H9 (cell line): ENCODE measurements at regions not wholly inside any gene's neighbourhood (a gene's known extent, or its start where the extent isn't known, plus 50 kb on each side); places are given as distances from the start of the nearest gene placed in this dataset.

Experiments
- DNase-seq: peaks from one replicate; pipeline ENCODE4 v3.0.0-alpha.2; 2017
- H2AFZ ChIP-seq: one replicate; pipeline ENCODE4 v1.6.1; 2013; ENCODE audit warnings: mild to moderate bottlenecking, low read length, control low read depth, moderate library complexity
- H2AK5ac ChIP-seq: 2 replicates; pipeline ENCODE4 v1.6.1; 2013; ENCODE audit warnings: low read length, control low read depth, mixed read lengths; ENCODE audit not compliant: insufficient read length
- H2BK120ac ChIP-seq: one replicate; pipeline ENCODE4 v1.6.1; 2013; ENCODE audit warnings: low read depth, mild to moderate bottlenecking, low read length, control low read depth, inconsistent platforms; ENCODE audit not compliant: poor library complexity, severe bottlenecking
- H2BK12ac ChIP-seq: 2 replicates; pipeline ENCODE4 v1.6.1; 2013; ENCODE audit warnings: low read length, control low read depth, mixed read lengths, low read depth; ENCODE audit not compliant: insufficient read length
- H2BK15ac ChIP-seq: 2 replicates; pipeline ENCODE4 v1.6.1; 2013; ENCODE audit warnings: low read depth, low read length, control low read depth
- H2BK20ac ChIP-seq: one replicate; pipeline ENCODE4 v1.6.1; 2013; ENCODE audit warnings: low read depth, mild to moderate bottlenecking, low read length, control low read depth, inconsistent platforms; ENCODE audit not compliant: poor library complexity, severe bottlenecking
- H2BK5ac ChIP-seq: 2 replicates; pipeline ENCODE4 v1.6.1; 2013; ENCODE audit warnings: low read length, control low read depth, mixed read lengths; ENCODE audit not compliant: insufficient read length
- H3K14ac ChIP-seq: 2 replicates; pipeline ENCODE4 v1.6.1; 2013; ENCODE audit warnings: low read length, control low read depth; ENCODE audit not compliant: insufficient read depth
- H3K18ac ChIP-seq: 2 replicates; pipeline ENCODE4 v1.6.1; 2013; ENCODE audit warnings: low read depth, mild to moderate bottlenecking, mixed read lengths, low read length, control low read depth; ENCODE audit not compliant: insufficient read length
- H3K23ac ChIP-seq: 2 replicates; pipeline ENCODE4 v1.6.1; 2013; ENCODE audit warnings: low read length, control low read depth, mixed read lengths, low read depth; ENCODE audit not compliant: insufficient read length
- H3K23me2 ChIP-seq: 2 replicates; pipeline ENCODE4 v1.6.1; 2013; ENCODE audit warnings: low read depth, mild to moderate bottlenecking, mixed read lengths, low read length, control low read depth; ENCODE audit not compliant: insufficient read length, poor library complexity, severe bottlenecking
- H3K27ac ChIP-seq: 2 replicates; pipeline ENCODE4 v1.5.1; 2013; ENCODE audit warnings: low read length, control low read depth, mixed read lengths, low read depth; ENCODE audit not compliant: insufficient read length
- H3K27me3 ChIP-seq: 2 replicates; pipeline ENCODE4 v1.6.1; 2013; ENCODE audit warnings: low read length, control low read depth, inconsistent platforms; ENCODE audit not compliant: insufficient read depth
- H3K4ac ChIP-seq: 2 replicates; pipeline ENCODE4 v1.6.1; 2013; ENCODE audit warnings: low read depth, mild to moderate bottlenecking, control low read depth, inconsistent platforms, low read length, moderate library complexity
- H3K4me1 ChIP-seq: 2 replicates; pipeline ENCODE4 v1.6.1; 2013; ENCODE audit warnings: low read length, control low read depth, inconsistent platforms; ENCODE audit not compliant: insufficient read depth
- H3K4me2 ChIP-seq: 2 replicates; pipeline ENCODE4 v1.6.1; 2013; ENCODE audit warnings: low read length, control low read depth, mixed read lengths; ENCODE audit not compliant: insufficient read length, insufficient read depth
- H3K56ac ChIP-seq: 2 replicates; pipeline ENCODE4 v1.6.1; 2013; ENCODE audit warnings: low read depth, mild to moderate bottlenecking, mixed read lengths, low read length, control low read depth; ENCODE audit not compliant: insufficient read length
- H3K79me1 ChIP-seq: 2 replicates; pipeline ENCODE4 v1.6.1; 2013; ENCODE audit warnings: low read depth, mild to moderate bottlenecking, moderate library complexity, low read length, control low read depth, inconsistent platforms; ENCODE audit not compliant: insufficient read depth, poor library complexity, severe bottlenecking
- H3K79me2 ChIP-seq: 2 replicates; pipeline ENCODE4 v1.6.1; 2013; ENCODE audit warnings: low read length, control low read depth, inconsistent platforms; ENCODE audit not compliant: insufficient read depth
- H3K9ac ChIP-seq: 2 replicates; pipeline ENCODE4 v1.6.1; 2013; ENCODE audit warnings: low read length, control low read depth, mixed read lengths; ENCODE audit not compliant: insufficient read length; ENCODE audit errors: extremely low read depth
- H3K9me3 ChIP-seq: one replicate; pipeline ENCODE4 v1.6.1; 2013; ENCODE audit warnings: low read depth, low read length, inconsistent platforms; ENCODE audit not compliant: control insufficient read depth
- H3T11ph ChIP-seq: one replicate; pipeline ENCODE4 v1.6.1; 2013; ENCODE audit warnings: mild to moderate bottlenecking, low read length, control low read depth, inconsistent platforms
- H4K20me1 ChIP-seq: one replicate; pipeline ENCODE4 v1.6.1; 2013; ENCODE audit not compliant: control insufficient read depth, insufficient read length, insufficient read depth
- H4K5ac ChIP-seq: 2 replicates; pipeline ENCODE4 v1.6.1; 2013; ENCODE audit warnings: low read depth, mild to moderate bottlenecking, mixed read lengths, low read length, control low read depth; ENCODE audit not compliant: insufficient read length
- H4K8ac ChIP-seq: replicated peaks from 2 replicates; pipeline ENCODE4 v1.6.1; 2013; ENCODE audit warnings: low read length, control low read depth, mixed read lengths, low read depth; ENCODE audit not compliant: insufficient read length
- H4K91ac ChIP-seq: 2 replicates; pipeline ENCODE4 v1.6.1; 2013; ENCODE audit warnings: low read depth, mild to moderate bottlenecking, moderate library complexity, mixed read lengths, low read length, control low read depth; ENCODE audit not compliant: insufficient read length
- H3K27ac Mint-ChIP-seq, 3 experiments: 2 replicates in 2 of 3; 3 replicates in 1 of 3; pipeline ENCODE4 v1.8.0; 2020 to 2021; ENCODE audit warnings: mixed read lengths in 3 of 3, mild to moderate bottlenecking in 1 of 3, moderate library complexity in 1 of 3
- H3K27me3 Mint-ChIP-seq: 2 replicates; pipeline ENCODE4 v1.8.0; 2021; ENCODE audit warnings: low read depth, mild to moderate bottlenecking, moderate library complexity, mixed read lengths
- H3K36me3 Mint-ChIP-seq, 3 experiments: 2 replicates in 2 of 3; 3 replicates in 1 of 3; pipeline ENCODE4 v1.8.0; 2020 to 2021; ENCODE audit warnings: low read depth in 3 of 3, mixed read lengths in 3 of 3; ENCODE audit not compliant: insufficient read depth in 1 of 3
- H3K4me1 Mint-ChIP-seq, 2 experiments: 2 replicates each; pipeline ENCODE4 v1.8.0; 2020; ENCODE audit warnings: mixed read lengths in 2 of 2
- H3K4me3 Mint-ChIP-seq, 2 experiments: 2 replicates in 1 of 2; 3 replicates in 1 of 2; pipeline ENCODE4 v1.8.0; 2020 to 2021; ENCODE audit warnings: mild to moderate bottlenecking in 2 of 2, mixed read lengths in 2 of 2, moderate library complexity in 1 of 2
- H3K9me3 Mint-ChIP-seq, 2 experiments: 2 replicates in 1 of 2; 3 replicates in 1 of 2; pipeline ENCODE4 v1.8.0; 2020; ENCODE audit warnings: mild to moderate bottlenecking in 2 of 2, mixed read lengths in 2 of 2, moderate library complexity in 1 of 2
- WGBS: extraction: QIAGEN DNeasy Blood & Tissue Kit; methylation state at CpG from one replicate; pipeline ENCODE4 v1.1.7; 2013; ENCODE audit warnings: missing lambda C conversion rate, low lambda C conversion rate, mixed read lengths; ENCODE audit not compliant: insufficient read length; ENCODE audit errors: extremely low coverage; 5-methylcytosine and 5-hydroxymethylcytosine counted together
- TF ChIP-seq, protein P1 (sequence below): fragments of 200-600 bp; sonication (generic); conservative IDR thresholded peaks from 3 replicates; pipeline ENCODE4 v1.8.0; 2021; ENCODE audit warnings: antibody characterized with exemption, mild to moderate bottlenecking

DNA sequence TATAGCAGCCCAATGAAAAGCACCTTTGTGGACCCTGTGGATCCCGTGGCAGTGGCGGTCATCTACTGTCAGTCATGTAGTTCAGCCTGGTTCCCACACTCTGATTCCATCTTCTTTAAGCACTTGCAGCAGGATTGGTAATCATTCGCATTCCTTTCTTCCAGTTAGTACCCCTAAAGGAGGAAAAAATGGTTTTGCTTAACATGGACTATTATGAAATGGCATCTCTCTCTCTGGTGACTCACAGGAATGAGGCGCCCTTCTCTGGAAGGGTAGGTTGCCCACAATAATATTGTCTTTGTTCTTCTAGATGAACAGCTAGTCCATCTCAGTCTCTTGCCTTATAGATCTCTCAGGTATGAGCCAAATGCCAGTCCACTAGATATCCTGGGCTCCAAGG lies 127.9 kb upstream of the MROH9 start:
- H3K27ac Mint-ChIP-seq: no peak overlapping the region; a peak in 1 of 7 replicates
- Histone ChIP-seq H3K27ac (no peak overlapping the region), H3K18ac (no peak overlapping the region), H3K56ac (no peak overlapping the region), H3K79me2 (no peaks in the 10 kb centered on the region), H4K5ac (no peak overlapping the region), H2BK15ac (no peak overlapping the region), H2BK120ac (no peak overlapping the region), H3K4me1 (no peaks in the 10 kb centered on the region), H3T11ph (no peak overlapping the region), H2BK20ac (no peak overlapping the region), H4K91ac (no peak overlapping the region), H3K4ac (no peak overlapping the region), H3K23ac (no peak overlapping the region), H3K79me1 (no peaks in the 10 kb centered on the region), H3K27me3 (no peaks in the 10 kb centered on the region), H2BK5ac (no peak overlapping the region), H4K20me1 (no peaks in the 10 kb centered on the region), H3K9me3 (no peaks in the 10 kb centered on the region), H3K23me2 (no peaks in the 10 kb centered on the region), H4K8ac (no peak overlapping the region), H2BK12ac (no peak overlapping the region), H3K4me2 (no peak overlapping the region), H3K9ac (no peak overlapping the region), H2AK5ac (no peak overlapping the region), H2AFZ (no peak overlapping the region), H3K14ac (no peak overlapping the region)
- TF ChIP-seq, protein P1, sequence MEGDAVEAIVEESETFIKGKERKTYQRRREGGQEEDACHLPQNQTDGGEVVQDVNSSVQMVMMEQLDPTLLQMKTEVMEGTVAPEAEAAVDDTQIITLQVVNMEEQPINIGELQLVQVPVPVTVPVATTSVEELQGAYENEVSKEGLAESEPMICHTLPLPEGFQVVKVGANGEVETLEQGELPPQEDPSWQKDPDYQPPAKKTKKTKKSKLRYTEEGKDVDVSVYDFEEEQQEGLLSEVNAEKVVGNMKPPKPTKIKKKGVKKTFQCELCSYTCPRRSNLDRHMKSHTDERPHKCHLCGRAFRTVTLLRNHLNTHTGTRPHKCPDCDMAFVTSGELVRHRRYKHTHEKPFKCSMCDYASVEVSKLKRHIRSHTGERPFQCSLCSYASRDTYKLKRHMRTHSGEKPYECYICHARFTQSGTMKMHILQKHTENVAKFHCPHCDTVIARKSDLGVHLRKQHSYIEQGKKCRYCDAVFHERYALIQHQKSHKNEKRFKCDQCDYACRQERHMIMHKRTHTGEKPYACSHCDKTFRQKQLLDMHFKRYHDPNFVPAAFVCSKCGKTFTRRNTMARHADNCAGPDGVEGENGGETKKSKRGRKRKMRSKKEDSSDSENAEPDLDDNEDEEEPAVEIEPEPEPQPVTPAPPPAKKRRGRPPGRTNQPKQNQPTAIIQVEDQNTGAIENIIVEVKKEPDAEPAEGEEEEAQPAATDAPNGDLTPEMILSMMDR: no peak
- H3K9me3 Mint-ChIP-seq: peaks cover 0 to 2% of the 10 kb centered on the region in 2 experiments; a peak in 3 of 5 replicates
- H3K4me1 Mint-ChIP-seq: peaks cover 0 to 3% of the 10 kb centered on the region in 2 experiments; a peak in 2 of 4 replicates
- no CpG with 5 or more reads among the region's 4 CpGs for WGBS
- no peak overlapping the region for H3K4me3 Mint-ChIP-seq
- DNase-seq: no peak
- no peaks in the 10 kb centered on the region for H3K27me3 Mint-ChIP-seq
- H3K36me3 Mint-ChIP-seq: no peaks in the 10 kb centered on the region; a peak in 1 of 7 replicates
